ENCODE measurements at regions not wholly inside any gene's neighbourhood (a gene's known extent, or its start where the extent isn't known, plus 50 kb on each side); places are given as distances from the start of the nearest gene placed in this dataset.
"Not testable (repeated sequence)": the region's sequence is repeated elsewhere in the genome, so short reads cannot be mapped to it uniquely, and the experiment has no call there.

DNA sequence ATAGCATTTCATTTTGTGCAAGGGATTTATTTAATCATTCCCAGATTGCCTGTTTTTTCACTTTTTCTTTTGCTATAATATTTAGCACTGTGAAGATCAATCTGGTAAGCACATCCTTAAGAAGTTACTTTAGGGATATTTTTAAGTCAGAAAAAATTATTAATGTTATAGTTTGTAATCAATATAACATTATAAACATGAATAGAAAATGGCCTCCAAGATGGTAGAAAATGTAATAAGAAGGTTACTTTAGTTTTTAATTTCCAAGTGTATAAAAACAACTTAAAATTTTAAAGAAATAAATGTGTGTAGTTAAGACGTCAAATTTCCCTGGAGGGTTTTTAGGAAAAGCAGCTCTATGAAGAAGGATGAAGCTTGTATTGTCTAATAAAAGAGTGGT is 81.9 kb upstream of the SERPINE2 start:
- TF ChIP-seq POLR2AphosphoS5 (IDR thresholded peaks at IDR 0.05; ENCODE audit: low read depth, low read length) (no peak), POU2F2 (IDR thresholded peaks at IDR 0.05; ENCODE audit: low read depth, low read length) (no peak), SPI1 (IDR thresholded peaks at IDR 0.05; ENCODE audit: low read depth, low read length) (no peak), TAF1 (IDR thresholded peaks at IDR 0.05; ENCODE audit: low read depth, low read length) (no peak), PAX5 (IDR thresholded peaks at IDR 0.05; ENCODE audit: insufficient read depth, low read length, severe bottlenecking) (no peak), POLR2A (IDR thresholded peaks at IDR 0.05; ENCODE audit: low read depth, low read length) (no peak)
- no peak for FAIRE-seq
- DNase-seq (ENCODE audit: insufficient read length, low spot score), result no peak

DNA sequence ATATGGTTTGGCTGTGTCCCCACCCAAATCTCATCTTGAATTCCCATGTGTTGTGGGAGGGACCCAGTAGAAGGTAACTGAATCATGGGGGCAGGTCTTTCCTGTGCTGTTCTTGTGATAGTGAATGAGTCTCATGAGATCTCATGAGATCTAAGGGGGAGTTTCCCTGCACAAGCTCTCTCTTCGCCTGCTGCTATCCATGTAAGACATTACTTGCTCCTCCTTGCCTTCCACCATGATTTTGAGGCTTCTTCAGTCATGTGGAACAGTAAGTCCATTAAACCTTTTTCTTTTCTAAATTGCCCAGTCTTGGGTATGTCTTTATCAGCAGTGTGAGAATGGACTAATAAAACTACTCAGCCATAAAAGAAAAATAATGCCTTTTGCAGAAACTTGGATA is 80.8 kb upstream of the SERPINE2 start:
- not testable (repeated sequence) for FAIRE-seq; DNase-seq (ENCODE audit: insufficient read length, low spot score)

DNA sequence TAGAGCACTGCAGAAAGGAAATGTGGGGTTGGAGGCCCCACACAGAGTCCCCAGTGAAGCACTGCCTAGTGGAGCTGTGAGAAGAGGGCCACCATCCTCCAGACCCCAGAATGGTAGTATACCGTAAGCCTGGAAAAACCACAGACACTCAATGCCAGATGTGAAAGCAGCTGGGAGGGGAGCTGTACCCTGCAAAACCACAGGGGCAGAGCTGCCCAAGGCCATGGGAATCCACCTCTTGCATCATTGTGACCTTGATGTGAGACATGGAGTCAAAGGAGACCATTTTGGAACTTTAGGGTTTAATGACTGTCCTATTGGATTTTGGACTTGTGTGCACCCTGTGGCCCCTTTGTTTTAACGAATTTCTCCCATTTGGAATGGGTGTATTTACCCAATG is 75.3 kb upstream of the SERPINE2 start:
- TF ChIP-seq TAF1 (IDR thresholded peaks at IDR 0.05; ENCODE audit: low read depth, low read length) (no peak), POLR2A (IDR thresholded peaks at IDR 0.05; ENCODE audit: low read depth, low read length) (no peak), POU2F2 (IDR thresholded peaks at IDR 0.05; ENCODE audit: low read depth, low read length) (no peak), POLR2AphosphoS5 (IDR thresholded peaks at IDR 0.05; ENCODE audit: low read depth, low read length) (no peak)
- FAIRE-seq, result no peak
- no peak for DNase-seq (ENCODE audit: insufficient read length, low spot score)

DNA sequence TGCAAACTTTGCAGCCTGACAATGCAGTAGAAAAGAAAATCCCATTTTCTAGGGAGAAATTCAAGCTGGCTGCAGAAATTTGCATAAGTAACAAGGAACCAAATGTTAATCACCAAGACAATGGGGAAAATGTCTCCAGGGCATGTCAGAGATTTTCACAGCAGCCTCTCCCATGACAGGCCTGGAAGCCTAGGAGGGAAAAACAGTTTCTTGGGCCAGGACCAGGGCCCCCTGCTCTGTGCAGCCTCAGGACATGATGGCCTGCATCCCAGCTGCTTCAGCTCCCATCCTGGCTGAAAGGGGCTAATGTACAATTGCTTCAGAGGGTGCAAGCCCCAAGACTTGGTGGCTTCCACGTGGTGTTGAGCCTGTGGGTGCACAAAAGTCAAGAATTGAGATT is 74.8 kb upstream of the SERPINE2 start:
- FAIRE-seq; DNase-seq (ENCODE audit: insufficient read length, low spot score): not testable (repeated sequence)

DNA sequence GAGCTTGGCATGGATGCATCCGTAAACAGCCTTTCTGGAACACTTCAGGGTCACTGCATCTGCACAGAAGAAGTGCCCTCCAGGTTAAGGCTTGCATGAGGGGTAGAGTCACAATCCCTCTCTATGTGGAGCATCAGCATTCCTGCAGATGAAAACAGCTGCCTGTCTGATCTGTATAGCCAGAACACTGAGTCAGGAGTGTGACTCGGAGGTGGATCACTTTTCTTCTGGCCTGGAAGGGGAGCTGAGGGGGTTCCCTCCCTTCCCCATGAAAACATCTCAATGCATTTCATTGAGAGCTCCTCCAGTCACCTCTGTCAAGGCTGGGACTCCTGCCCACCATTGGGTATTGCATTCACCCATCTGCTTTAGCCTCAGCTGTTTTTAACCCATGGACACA is 72.5 kb upstream of the SERPINE2 start:
- no peak for DNase-seq (ENCODE audit: insufficient read length, low spot score)
- FAIRE-seq, result no peak
- TF ChIP-seq SPI1 (IDR thresholded peaks at IDR 0.05; ENCODE audit: low read depth, low read length) (no peak), POU2F2 (IDR thresholded peaks at IDR 0.05; ENCODE audit: low read depth, low read length) (no peak), POLR2A (IDR thresholded peaks at IDR 0.05; ENCODE audit: low read depth, low read length) (no peak), TAF1 (IDR thresholded peaks at IDR 0.05; ENCODE audit: low read depth, low read length) (no peak), PAX5 (IDR thresholded peaks at IDR 0.05; ENCODE audit: insufficient read depth, low read length, severe bottlenecking) (no peak), POLR2AphosphoS5 (IDR thresholded peaks at IDR 0.05; ENCODE audit: low read depth, low read length) (no peak)

DNA sequence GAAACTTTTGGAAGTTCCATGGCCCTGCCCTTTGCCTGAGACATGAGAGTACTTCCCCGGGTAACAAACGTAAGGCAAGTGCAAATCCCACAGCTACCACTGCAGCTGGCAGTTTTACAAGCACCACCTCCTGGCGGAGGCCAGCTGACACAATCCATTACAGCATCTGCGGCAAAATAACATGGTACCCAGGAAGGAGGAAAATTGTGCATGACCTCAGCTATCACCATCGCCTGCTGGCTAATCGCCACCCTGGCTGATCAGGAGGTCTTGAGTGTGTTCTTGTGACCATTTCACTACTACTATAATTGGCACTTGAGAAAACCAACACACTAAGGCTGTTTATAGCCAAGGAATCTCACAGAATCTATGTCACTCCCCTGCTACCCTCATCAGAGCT is 71.7 kb upstream of the SERPINE2 start:
- TF ChIP-seq SPI1 (IDR thresholded peaks at IDR 0.05; ENCODE audit: low read depth, low read length), result no peak
- TF ChIP-seq POU2F2 (IDR thresholded peaks at IDR 0.05; ENCODE audit: low read depth, low read length), result no peak
- TF ChIP-seq PAX5 (IDR thresholded peaks at IDR 0.05; ENCODE audit: insufficient read depth, low read length, severe bottlenecking), result no peak
- TF ChIP-seq TAF1 (IDR thresholded peaks at IDR 0.05; ENCODE audit: low read depth, low read length), result no peak
- no peak for TF ChIP-seq POLR2AphosphoS5 (IDR thresholded peaks at IDR 0.05; ENCODE audit: low read depth, low read length)
- no peak for TF ChIP-seq POLR2A (IDR thresholded peaks at IDR 0.05; ENCODE audit: low read depth, low read length)
- FAIRE-seq (no peak), DNase-seq (ENCODE audit: insufficient read length, low spot score) (no peak)

DNA sequence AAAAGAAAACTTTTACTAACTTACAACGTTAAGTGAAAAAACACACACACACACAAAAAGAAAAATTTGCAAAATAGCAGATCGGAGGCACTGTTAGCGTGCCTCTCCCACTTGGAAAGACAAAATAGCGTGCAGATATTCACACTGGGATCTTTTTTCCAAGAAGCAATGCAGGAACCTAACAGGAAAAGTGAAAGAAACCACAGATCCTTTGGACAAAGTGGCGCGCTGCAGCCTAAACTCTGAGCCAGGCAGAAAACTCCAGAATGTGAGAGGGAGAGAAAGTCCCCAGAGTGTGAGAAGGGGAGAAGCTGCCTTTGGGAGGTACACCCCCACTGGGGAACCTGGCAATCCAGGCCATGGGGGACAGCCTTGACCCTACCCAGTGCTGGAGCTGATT is 70.7 kb upstream of the SERPINE2 start:
- no peak for DNase-seq (ENCODE audit: insufficient read length, low spot score)
- no peak for TF ChIP-seq POLR2AphosphoS5 (IDR thresholded peaks at IDR 0.05; ENCODE audit: low read depth, low read length)
- TF ChIP-seq TAF1 (IDR thresholded peaks at IDR 0.05; ENCODE audit: low read depth, low read length), result no peak
- no peak for TF ChIP-seq POU2F2 (IDR thresholded peaks at IDR 0.05; ENCODE audit: low read depth, low read length)
- TF ChIP-seq PAX5 (IDR thresholded peaks at IDR 0.05; ENCODE audit: insufficient read depth, low read length, severe bottlenecking), result no peak
- no peak for TF ChIP-seq SPI1 (IDR thresholded peaks at IDR 0.05; ENCODE audit: low read depth, low read length)
- TF ChIP-seq POLR2A (IDR thresholded peaks at IDR 0.05; ENCODE audit: low read depth, low read length), result no peak
- FAIRE-seq, result no peak

DNA sequence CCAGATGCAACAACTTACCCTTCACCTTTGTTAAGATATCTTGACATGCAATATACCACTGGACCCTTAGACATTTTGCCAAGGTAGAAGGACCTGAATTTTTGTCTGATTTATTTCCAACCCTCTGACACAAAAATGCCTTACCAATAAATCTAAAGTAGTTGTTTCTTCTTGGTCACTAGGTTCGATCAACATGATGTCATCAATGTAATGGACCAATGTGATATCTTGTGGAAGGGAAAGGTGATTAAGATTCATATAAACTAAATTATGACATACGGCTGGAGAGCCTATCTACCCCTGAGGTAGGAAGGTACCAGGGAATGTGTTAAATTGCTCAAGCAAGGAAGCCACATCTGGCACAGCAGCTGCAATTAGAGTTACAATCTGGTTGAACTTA is 67.7 kb upstream of the SERPINE2 start:
- TF ChIP-seq POLR2AphosphoS5 (IDR thresholded peaks at IDR 0.05; ENCODE audit: low read depth, low read length) (no peak), TAF1 (IDR thresholded peaks at IDR 0.05; ENCODE audit: low read depth, low read length) (no peak), POU2F2 (IDR thresholded peaks at IDR 0.05; ENCODE audit: low read depth, low read length) (no peak), POLR2A (IDR thresholded peaks at IDR 0.05; ENCODE audit: low read depth, low read length) (no peak)

DNA sequence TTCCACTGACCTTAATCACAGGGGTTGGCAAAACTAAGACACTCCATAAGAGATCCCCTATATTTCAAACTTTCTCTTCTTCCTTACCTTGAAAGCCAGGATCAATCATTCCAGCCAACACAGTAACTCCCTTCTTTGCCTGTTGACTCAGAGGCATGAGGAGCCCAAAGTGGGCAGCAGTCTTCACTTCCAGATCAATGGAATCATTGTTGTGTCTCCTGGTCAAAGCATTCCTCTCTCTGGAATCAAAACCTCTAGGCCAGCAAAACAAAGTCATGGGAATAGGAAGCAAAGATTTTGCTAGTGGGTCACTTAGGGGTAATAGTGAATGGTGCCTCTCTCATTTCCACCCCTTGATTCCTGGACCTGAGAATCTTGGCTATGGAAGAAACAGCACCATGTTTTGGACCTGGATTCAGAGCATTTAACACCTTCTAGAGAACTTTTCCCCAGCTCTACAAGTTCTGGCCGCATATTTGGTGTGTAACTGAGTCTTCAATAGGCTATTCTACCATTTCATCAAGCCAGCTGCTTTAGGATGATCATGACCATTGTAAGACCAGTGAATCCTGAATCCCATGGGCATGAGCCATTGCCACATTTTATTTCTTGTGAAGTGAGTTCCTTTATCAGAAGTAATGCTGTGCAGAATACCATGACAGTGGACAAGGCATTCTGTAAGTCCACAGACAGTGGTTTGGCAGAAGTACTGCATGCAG is 65.7 kb upstream of the SERPINE2 start:
- TF ChIP-seq PAX5 (IDR thresholded peaks at IDR 0.05; ENCODE audit: insufficient read depth, low read length, severe bottlenecking) (no peak), TAF1 (IDR thresholded peaks at IDR 0.05; ENCODE audit: low read depth, low read length) (no peak), POLR2A (IDR thresholded peaks at IDR 0.05; ENCODE audit: low read depth, low read length) (no peak), POLR2AphosphoS5 (IDR thresholded peaks at IDR 0.05; ENCODE audit: low read depth, low read length) (no peak), POU2F2 (IDR thresholded peaks at IDR 0.05; ENCODE audit: low read depth, low read length) (no peak), SPI1 (IDR thresholded peaks at IDR 0.05; ENCODE audit: low read depth, low read length) (no peak)
- FAIRE-seq, result no peak
- no peak for DNase-seq (ENCODE audit: insufficient read length, low spot score)

More for the DNA sequence above, 67.7 kb upstream of the SERPINE2 start:
- DNase-seq (ENCODE audit: insufficient read length, low spot score) (no peak), FAIRE-seq (no peak)

DNA sequence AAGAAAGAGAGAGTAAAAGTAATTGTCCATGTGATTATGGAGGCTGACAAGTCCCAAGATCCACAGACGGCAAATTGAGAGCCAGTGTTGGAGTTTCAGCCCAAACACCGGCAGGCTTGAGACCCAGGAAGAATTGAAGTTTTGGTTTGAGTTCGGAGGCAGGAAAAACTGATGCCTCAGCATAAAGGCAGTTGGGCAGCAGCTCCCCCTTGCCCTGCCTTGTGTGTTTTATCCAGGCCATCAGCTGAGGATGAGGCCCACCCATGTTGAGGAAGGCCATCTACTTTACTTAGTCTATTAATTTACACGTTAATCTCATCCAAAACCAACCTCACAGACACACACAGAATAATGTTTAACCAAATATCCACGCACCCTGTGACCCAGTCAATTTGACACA is 64.6 kb upstream of the SERPINE2 start:
- DNase-seq (ENCODE audit: insufficient read length, low spot score) (no peak), FAIRE-seq (no peak)
- TF ChIP-seq SPI1 (IDR thresholded peaks at IDR 0.05; ENCODE audit: low read depth, low read length) (no peak), PAX5 (IDR thresholded peaks at IDR 0.05; ENCODE audit: insufficient read depth, low read length, severe bottlenecking) (no peak), TAF1 (IDR thresholded peaks at IDR 0.05; ENCODE audit: low read depth, low read length) (no peak), POLR2A (IDR thresholded peaks at IDR 0.05; ENCODE audit: low read depth, low read length) (no peak), POLR2AphosphoS5 (IDR thresholded peaks at IDR 0.05; ENCODE audit: low read depth, low read length) (no peak), POU2F2 (IDR thresholded peaks at IDR 0.05; ENCODE audit: low read depth, low read length) (no peak)
